SK-N-SH treated with all-trans-retinoic acid at 6 μM for 48 hours (cell line): ENCODE measurements at regions not wholly inside any gene's neighbourhood (a gene's known extent, or its start where the extent isn't known, plus 50 kb on each side); places are given as distances from the start of the nearest gene placed in this dataset.

ENCODE experiments used
- ATAC-seq: fragments of 200-7000 bp; cut with Tn5 transposase; 3 replicates; pipeline ENCODE4 v1.9.1; 2020; ENCODE audit warnings: mild to moderate bottlenecking, moderate library complexity
- ARNTL ChIP-seq: fragments of 450-650 bp; formaldehyde crosslinking; IDR thresholded peaks from 2 replicates; pipeline ENCODE4 v1.5.0; 2020; ENCODE audit warnings: low read depth, mild to moderate bottlenecking, moderate library complexity, borderline replicate concordance
- BACH2 ChIP-seq: fragments of 250-450 bp; sonication (Bioruptor Pico); IDR thresholded peaks from 2 replicates; pipeline ENCODE4 v1.9.0; 2021; ENCODE audit warnings: mild to moderate bottlenecking, borderline replicate concordance
- CREB5 ChIP-seq: fragments of 250-450 bp; sonication (Bioruptor Pico); IDR thresholded peaks from 2 replicates; pipeline ENCODE4 v1.5.1; 2020; ENCODE audit warnings: low read depth, mild to moderate bottlenecking, moderate library complexity
- CSDC2 ChIP-seq: fragments of 250-450 bp; sonication (Bioruptor Pico); IDR thresholded peaks from 2 replicates; pipeline ENCODE4 v1.5.0; 2020; ENCODE audit warnings: mild to moderate bottlenecking, moderate library complexity
- ESRRG ChIP-seq: fragments of 250-450 bp; sonication (Bioruptor Pico); IDR thresholded peaks from 2 replicates; pipeline ENCODE4 v1.6.1; 2021; ENCODE audit warnings: mild to moderate bottlenecking
- PATZ1 ChIP-seq: fragments of 250-450 bp; sonication (Bioruptor Pico); IDR thresholded peaks from 2 replicates; pipeline ENCODE4 v1.8.0; 2020; ENCODE audit warnings: mild to moderate bottlenecking, moderate library complexity, borderline replicate concordance
- POU6F1 ChIP-seq: fragments of 250-450 bp; sonication (Bioruptor Pico); IDR thresholded peaks from 2 replicates; pipeline ENCODE4 v1.8.0; 2021; ENCODE audit warnings: low read depth, mild to moderate bottlenecking, moderate library complexity, borderline replicate concordance
- RARB ChIP-seq: fragments of 250-450 bp; sonication (Bioruptor Pico); IDR thresholded peaks from 2 replicates; pipeline ENCODE4 v1.8.0; 2021; ENCODE audit warnings: mild to moderate bottlenecking, moderate library complexity
- TCF4 ChIP-seq: fragments of 250-450 bp; sonication (Bioruptor Pico); IDR thresholded peaks from 2 replicates; pipeline ENCODE4 v1.8.0; 2021; ENCODE audit warnings: mild to moderate bottlenecking, moderate library complexity, borderline replicate concordance
- TOX ChIP-seq: fragments of 250-450 bp; sonication (Bioruptor Pico); IDR thresholded peaks from 2 replicates; pipeline ENCODE4 v1.8.0; 2021; ENCODE audit warnings: mild to moderate bottlenecking, moderate library complexity, borderline replicate concordance
- TSHZ2 ChIP-seq: fragments of 250-450 bp; sonication (Bioruptor Pico); IDR thresholded peaks from 2 replicates; pipeline ENCODE4 v1.5.0; 2020; ENCODE audit warnings: mild to moderate bottlenecking, moderate library complexity
- ZC3H10 ChIP-seq: fragments of 250-450 bp; sonication (Bioruptor Pico); IDR thresholded peaks from 2 replicates; pipeline ENCODE4 v1.5.1; 2021; ENCODE audit warnings: mild to moderate bottlenecking, moderate library complexity
- ZFP3 ChIP-seq: fragments of 250-450 bp; sonication (Bioruptor Pico); IDR thresholded peaks from 2 replicates; pipeline ENCODE4 v1.5.0; 2020; ENCODE audit warnings: mild to moderate bottlenecking, moderate library complexity
- ZFP30 ChIP-seq: fragments of 450-650 bp; formaldehyde crosslinking; IDR thresholded peaks from 2 replicates; pipeline ENCODE4 v1.5.0; 2022; ENCODE audit warnings: mild to moderate bottlenecking, moderate library complexity
- ZNF565 ChIP-seq: fragments of 450-650 bp; formaldehyde crosslinking; conservative IDR thresholded peaks from 2 replicates; pipeline ENCODE4 v1.5.0; 2020; ENCODE audit warnings: low read depth, mild to moderate bottlenecking, moderate library complexity
- ZNF70 ChIP-seq: fragments of 450-650 bp; formaldehyde crosslinking; IDR thresholded peaks from 2 replicates; pipeline ENCODE4 v1.5.0; 2020; ENCODE audit warnings: mild to moderate bottlenecking, moderate library complexity

GRCh38 chr3:28066020-28066419, 175.4 kb upstream of the CMC1 start:
- no peak for TF ChIP-seq ZC3H10 (CRISPR knock-in tag)
- TF ChIP-seq POU6F1 (CRISPR knock-in tag): no peak
- TF ChIP-seq CREB5 (CRISPR knock-in tag): no peak
- TF ChIP-seq BACH2: no peak
- TF ChIP-seq TCF4: no peak
- TF ChIP-seq TSHZ2 (CRISPR knock-in tag): no peak
- no peak for TF ChIP-seq ZFP30 (CRISPR knock-in tag)
- TF ChIP-seq PATZ1: no peak
- no peak for TF ChIP-seq ZNF70 (CRISPR knock-in tag)
- TF ChIP-seq RARB (CRISPR knock-in tag): no peak
- TF ChIP-seq TOX (CRISPR knock-in tag): no peak
- no peak for TF ChIP-seq ESRRG (CRISPR knock-in tag)
- TF ChIP-seq ARNTL (CRISPR knock-in tag): no peak
- TF ChIP-seq, all 23 proteins: peak for 0
- no peak for ATAC-seq

- ATAC-seq: no peak
- TF ChIP-seq TOX (CRISPR knock-in tag) (no peak), ZFP30 (CRISPR knock-in tag) (no peak), ZNF70 (CRISPR knock-in tag) (no peak), ZFP3 (no peak), ZNF565 (no peak), ARNTL (CRISPR knock-in tag) (no peak), CREB5 (CRISPR knock-in tag) (no peak)
Measured at GRCh38 chr3:28067014-28067413, 174.4 kb upstream of the CMC1 start.

- no peak for TF ChIP-seq RARB (CRISPR knock-in tag)
- no peak for TF ChIP-seq ZNF70 (CRISPR knock-in tag)
- no peak for TF ChIP-seq CREB5 (CRISPR knock-in tag)
- TF ChIP-seq ARNTL (CRISPR knock-in tag): no peak
- TF ChIP-seq ZC3H10 (CRISPR knock-in tag): no peak
- ATAC-seq: no peak
Measured at GRCh38 chr3:28068342-28068741, 173.1 kb upstream of the CMC1 start.

- no peak for ATAC-seq
- TF ChIP-seq ZFP30 (CRISPR knock-in tag) (no peak), CREB5 (CRISPR knock-in tag) (no peak), RARB (CRISPR knock-in tag) (no peak), ZNF565 (no peak), ESRRG (CRISPR knock-in tag) (no peak), CSDC2 (no peak)
Measured at GRCh38 chr3:28069438-28069837, 172.0 kb upstream of the CMC1 start.
